ENCODE measurements at regions not wholly inside any gene's neighbourhood (a gene's known extent, or its start where the extent isn't known, plus 50 kb on each side); places are given as distances from the start of the nearest gene placed in this dataset.
"Not testable (repeated sequence)": the region's sequence is repeated elsewhere in the genome, so short reads cannot be mapped to it uniquely, and the experiment has no call there.

DNA sequence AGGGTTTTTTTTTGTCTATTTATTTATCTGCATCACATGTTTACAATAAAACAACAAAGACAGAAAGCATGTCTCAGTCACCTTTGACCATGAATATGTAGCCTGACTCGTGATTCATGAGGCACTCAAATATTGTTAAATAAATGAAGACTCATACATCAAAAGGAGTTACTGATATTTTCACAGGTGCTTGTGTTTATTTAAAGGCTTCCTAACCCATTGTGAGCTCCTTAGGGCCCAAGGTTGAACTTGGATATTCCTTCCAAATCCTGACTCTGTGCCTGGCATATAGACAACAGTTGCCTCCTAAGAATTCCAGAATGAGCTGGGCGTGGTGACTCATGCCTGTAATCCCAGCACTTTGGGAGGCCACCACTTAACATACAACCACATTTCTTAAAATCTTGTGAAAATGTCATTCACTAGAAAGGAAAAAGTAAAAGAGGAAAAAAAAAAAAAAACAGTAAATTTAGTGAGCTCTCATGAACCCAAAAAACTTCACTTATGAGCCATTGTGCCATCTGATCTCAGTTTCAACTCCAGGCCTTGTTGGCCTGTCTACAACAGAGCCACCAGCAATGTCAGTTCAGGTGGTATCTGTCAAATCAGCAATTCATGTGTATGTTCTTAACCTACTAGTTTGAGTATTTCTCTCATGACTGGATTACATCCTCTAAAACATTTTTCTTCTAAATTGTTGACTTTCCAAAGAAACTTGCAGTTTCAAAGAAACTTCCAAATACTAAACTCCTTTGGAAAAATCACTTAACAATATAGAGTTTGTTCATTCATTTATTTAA lies 162.7 kb upstream of the MARCKS start:
- DNase-seq = no peak

DNA sequence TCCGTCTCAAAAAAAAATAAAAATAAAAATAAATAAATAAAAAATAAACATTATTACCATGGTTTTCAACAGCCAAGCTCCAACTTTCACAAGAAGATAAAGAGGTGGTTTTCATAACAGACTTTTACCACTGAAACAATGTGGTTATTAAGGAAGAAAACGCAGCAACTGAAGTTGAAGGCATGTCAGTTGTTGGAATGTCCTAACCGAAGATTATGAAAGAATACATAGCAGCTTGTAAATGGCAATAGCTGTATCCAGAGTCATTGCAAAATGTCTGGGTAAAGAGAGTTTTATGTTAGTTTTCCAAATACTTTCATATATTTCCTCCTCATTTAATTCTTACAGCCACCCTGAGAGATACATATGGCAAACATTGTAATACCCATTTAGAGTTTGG lies 161.6 kb upstream of the MARCKS start:
- no peak for DNase-seq

DNA sequence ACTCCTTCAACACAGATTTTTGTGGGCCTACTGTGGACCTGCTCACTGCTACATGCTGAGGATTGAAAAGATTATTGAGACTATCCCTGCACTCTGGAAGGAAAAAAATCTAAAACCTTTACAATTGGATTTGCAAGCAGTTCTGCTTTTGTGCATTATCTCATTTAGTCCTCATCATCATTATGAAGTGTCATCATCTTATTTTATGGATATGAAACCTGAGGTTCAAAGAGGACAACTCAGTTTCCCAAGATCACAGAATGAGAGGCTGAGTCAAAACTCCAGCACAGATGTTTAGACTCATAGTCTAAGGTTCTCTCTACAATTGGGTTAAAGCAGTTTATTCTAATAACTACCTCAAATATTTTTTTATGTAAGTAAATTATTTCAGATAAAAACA lies 160.2 kb upstream of the MARCKS start:
- no peak for DNase-seq

DNA sequence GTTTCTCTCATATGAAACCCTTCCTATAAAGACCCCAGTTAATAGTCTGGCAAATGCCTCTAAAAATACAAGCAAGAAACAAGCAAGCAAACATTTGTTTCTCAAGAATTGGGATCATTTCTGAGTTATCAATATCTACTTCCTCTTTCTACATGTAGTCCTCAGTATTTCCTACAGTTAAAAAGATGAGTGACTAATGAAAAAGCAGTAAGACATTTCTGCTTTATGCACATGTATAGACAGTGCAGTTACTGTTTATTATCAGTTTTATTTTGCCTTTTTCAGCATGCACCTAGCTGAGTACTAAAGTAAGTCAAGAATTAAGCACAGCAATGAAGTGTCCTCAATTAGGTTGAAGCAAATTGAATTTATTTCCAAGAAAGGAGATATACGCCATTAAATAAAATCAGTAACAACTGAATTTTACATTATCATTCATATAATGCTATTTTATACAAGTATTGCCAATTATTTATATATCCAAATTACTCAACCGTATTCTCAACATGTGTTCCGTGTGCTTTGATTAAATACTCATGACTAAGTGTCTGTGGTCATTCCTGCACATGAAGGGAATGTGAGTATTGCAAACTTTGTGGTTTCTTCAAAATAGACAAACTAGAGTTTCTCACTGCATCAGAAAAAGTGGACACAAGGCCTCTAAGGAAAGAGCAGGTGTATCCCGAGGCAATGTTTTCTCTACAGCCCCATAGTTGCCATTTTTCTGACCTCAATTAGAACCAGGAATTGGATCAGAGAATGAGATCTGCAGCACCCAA lies 159.3 kb upstream of the MARCKS start:
- DNase-seq = no peak

DNA sequence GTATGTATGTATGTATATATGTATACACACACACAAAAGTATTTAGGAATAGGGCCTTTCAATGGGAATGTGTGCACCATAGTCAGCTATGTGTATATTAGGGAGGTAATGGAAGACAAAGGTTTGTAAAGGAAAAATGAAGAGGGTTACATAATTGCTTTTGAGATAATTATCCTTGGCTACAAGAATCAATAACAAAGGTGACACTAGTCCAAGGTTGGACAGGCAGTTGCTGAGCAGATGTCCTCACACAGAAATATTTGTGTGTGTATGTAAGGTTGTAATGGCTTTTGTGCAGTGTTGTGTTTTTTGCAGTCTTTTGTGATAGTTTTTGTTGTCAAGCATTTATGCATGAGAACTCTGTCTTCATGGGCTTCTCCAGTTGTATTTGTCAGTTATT lies 157.9 kb upstream of the MARCKS start:
- DNase-seq = no peak

DNA sequence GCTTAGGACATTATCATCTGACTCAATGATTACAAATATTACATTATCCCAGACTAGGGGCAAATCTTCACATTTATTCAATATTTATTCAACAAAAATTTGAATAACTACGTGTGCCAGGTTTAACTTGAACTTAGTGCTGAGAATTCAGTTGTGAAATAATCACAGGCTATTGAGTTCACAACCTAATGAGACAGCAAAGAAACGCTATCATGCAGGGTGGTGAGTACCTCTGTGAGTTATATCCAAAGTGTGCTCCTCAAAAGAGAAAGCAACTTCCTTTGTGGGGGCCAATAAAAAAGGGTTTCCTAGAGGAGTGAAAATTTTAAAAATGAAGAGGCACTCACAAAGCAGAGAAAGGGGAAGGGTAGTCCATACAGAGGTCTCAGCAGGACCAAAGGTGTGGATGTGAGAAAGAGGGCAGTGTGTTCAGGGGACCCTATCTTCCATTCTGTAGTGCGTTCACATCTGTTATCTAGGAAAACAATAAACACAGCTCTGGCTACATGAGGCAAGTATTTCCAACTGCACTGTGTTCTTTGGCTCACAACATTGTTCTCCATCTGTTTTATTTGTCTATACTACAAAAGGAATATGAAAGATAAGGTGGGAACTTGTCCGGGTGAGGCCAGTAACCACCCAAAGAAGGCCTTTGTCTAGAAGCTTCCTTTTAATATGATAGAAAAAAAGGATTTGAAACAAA lies 155.4 kb upstream of the MARCKS start:
- DNase-seq = no peak

DNA sequence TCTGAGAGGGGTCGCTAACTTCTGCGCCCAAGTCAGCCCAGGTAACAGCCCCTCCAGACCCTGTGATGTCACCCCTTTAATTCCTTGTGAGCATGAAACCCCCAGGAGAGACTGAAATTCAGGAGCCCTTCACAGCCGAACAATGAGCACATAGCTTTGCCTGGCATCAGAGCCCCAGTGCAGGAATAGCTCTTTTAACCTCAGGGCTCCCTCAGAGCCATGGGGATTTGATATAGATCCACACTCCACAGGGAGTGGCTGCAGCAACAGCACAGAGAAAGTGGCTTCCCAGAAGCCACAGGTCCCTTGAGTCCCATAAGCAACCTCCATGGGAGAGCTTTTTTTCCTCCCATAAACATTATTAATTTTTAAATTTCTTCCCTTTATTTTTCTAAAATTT lies 150.0 kb upstream of the MARCKS start:
- no peak for DNase-seq

DNA sequence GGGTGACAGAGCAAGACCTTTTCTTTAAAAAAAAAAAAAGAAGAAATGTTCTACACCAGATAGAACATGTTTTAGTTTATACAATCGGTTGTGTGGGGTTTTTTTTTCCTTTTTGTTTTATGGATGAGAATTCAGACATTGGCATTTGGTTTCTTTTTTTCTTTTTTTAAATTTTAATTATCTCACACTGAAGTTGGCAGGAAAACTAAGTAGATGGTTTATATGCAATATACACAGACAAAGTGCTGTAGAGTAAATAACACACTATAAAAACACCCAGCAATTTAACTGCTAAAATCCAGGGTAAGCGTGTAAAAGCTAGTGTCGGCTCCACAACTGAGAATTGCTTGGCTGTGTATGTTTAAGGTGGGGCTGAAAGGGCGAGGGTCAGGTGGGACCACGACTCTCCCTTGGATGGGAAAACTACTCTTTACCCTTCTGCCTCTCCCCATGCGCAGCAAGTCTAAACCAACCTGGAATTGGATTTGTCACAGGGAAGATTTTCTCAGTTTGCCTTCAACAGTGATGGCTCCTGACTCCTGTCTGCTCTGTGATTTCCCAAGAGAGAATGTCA lies 147.1 kb upstream of the MARCKS start:
- no peak for DNase-seq

DNA sequence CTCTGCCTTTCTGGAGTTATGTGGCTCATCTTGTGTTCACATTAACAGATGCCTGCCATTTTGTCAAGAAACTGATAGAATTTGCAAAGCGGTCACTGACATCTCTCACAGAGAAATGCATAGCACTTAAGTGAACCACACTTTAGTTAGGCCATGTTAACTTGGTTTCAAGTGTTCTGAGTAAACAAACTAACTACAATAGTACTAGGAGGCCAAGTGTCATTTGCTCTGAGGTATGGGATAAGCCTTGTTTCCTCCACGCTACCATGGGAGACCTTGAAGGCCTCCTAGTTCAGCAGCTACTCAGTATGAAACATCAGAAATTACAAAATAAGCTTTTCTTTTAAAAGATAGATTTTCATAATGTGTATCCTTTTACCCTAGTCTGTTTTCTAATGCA lies 143.5 kb upstream of the MARCKS start:
- no peak for DNase-seq

DNA sequence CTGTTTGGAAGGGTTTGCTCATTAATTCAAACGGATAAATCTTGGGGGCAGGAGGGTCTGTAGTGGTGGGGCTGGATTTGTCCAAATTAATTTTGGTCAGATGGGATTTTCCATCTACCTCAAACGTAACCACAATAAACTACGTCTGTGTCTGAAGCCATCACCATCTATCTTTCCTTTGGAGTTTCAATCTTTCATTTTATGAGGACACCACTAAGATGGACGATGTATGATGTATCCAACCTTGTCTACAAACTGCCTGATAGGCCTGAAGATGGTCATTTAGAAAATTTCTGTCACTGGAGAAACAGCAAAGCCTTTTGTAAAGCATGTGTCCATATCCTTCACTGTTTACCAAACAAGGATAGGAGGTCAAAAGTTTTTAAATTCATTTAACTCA lies 138.6 kb upstream of the MARCKS start:
- no peak for DNase-seq

DNA sequence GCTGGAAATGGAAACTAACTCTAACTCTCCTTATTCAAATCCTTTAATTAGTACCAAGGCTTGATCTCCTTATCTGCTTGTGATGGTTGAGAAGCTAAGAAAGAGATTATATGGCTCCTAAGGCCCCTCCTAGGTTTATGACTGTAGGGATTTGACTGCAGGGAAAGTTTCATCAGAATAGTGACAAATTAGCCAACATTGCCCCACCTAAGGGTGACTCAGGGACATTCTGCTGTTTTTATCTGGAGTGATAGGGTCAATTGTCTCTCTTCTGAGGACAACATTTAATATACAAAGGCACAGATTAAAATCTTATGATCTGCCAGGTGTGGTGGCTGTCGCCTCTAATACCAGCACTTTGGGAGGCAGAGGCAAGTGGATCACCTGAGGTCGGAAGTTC lies 138.1 kb upstream of the MARCKS start:
- no peak for DNase-seq

DNA sequence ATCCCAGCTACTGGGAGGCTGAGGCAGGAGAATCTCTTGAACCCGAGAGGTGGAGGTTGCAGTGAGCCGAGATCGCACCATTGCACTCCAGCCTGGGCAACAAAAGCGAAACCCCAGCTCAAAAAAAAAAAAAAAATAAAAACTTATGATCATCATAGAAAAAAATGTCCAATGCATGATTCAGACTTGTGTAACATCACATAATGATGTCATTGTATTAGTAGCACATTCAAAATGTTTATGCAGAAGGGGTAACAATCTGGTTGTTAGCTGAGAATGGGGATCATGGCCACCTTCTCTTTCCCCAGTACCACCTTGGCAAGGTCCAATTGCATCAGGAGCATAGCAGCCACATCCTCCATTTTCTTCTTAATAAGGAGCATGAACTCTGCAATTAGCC lies 137.6 kb upstream of the MARCKS start:
- DNase-seq = no peak

DNA sequence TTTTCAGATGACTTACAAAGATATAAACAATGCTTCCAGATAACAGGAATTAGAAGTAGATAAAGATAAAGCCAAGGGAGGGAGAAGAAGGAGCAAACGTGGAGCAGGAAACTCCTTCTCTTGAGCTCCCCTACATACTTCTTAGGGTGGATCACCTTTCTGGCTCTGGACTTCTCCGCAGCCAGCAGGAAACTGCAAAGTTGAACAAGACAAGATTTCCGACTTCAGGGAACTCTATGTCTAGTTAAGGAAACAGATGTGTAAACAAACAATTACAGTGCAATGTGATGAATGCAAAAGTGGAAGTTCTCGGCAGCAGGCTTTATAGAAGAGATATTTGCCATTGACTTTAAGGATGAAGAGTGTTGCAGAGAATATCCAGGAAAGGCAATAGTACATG lies 134.0 kb upstream of the MARCKS start:
- no peak for DNase-seq

DNA sequence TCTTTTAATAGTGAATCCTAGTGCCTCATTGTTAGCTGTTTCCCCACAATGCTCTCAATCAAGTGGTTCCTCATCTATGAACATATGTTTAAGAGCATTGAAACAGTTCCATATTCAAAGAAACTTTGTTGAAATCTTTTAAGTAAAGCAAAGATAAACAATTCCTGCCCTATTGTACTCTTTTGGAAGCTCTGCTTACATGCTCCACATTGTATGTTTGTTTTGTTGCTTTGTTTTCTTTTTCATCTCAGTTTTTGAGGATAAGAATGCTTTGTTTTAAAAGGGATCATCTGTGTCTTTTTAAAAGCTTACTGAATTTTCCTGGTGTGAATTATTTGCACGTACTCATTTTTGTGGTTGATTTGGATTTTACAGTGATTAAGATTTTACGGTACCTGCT lies 132.2 kb upstream of the MARCKS start:
- DNase-seq = not testable (repeated sequence)

DNA sequence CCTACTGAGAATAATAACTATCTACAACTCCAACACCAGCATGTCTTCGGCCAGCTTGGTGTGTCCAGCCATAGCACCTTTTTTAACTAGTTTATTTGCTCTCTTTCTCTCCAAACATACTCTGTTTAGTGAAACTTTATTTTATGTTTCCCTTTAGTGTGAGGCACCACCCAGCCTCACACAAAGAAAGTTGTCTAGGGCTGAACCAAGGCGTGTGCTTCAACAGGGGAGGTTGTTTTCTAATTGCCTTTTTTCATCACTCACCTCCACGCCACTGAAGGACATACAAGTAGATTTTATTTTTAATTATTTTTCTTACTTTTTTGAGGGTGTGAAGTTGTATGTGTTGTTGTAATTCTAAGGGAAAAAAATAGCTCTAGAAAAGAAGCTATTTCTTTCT lies 125.6 kb upstream of the MARCKS start:
- DNase-seq = no peak

DNA sequence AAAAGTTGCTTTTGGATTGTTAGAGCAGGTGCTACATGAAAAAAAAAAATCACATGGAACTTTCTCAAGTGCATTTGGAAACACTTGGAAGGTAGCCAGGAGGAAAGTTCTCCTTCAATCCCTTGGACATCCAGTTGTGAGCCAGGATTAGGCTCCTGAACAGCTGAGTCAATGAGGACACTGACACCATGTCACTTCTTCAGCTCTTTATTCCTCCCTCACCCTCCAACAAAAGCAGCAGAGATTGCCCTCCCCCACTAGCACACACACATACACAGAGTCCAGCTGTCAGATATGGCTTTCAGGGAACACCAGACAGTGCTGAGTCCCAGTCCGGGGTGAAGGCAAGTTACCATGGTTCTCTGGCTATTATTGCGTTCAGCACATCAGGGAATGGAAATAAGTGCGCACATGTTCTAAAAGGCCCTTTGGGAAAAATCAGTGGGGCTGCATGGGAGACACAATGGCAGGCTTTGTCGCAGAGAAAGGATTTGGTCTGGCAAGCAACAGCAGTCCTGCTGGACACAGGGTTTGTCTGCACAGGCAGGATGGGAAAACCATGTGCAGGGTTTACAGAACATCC lies 124.7 kb upstream of the MARCKS start:
- no peak for DNase-seq

DNA sequence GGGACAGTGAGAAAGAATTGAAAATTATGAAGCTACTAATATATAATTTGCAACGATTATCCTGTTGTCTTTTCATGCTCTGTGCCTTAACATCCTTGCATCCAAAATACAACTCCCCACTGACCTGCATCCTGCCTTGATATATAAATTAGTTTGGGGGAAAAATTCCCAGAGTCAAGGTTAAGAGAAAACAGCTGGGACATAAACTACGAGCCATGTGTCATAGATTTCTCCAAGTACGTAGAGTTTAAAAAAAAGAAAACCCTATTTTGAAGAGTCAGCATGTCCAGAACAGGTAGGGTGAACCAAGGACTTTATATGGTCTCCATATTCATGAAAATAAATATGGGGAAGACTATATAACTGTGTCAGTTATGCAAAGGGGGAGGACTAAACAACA lies 123.8 kb upstream of the MARCKS start:
- DNase-seq = no peak

DNA sequence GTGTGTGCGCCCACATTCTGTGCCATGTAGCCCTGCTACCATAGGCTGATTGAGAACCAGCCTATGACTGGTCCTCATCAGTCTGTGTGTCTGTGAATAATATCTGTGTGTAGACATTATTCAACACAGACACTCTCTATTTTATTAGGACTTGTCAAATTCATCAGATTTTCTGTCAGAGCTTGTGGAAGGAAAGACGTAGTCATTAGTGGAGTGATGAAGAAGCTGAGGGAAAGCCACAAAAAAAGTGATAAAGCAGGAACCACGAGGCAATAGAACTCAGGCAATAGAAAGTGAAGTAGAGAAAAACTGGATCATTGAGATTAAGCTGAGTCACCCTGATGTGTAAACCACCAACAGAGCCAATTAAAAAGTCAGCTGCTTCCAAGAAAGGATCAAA lies 122.2 kb upstream of the MARCKS start:
- peak; percentile 5 for DNase-seq

DNA sequence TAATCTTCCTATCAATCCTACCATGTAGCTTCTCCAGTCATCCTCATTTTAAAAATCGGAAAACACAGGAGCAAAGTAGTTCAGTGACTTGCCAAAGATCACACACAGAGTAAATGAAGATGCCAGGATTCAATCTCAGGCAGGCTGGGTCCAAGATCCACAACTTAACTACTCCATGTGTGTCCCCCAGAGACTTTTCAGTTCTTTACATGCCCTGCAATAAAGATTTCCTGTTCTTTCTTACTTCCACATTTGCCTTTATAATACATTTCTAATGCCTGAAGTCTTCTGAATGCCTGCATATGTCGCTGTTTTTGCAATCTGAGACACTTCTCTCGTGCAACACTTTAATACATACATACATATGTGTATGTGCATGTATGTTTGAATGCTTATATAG lies 121.7 kb upstream of the MARCKS start:
- no peak for DNase-seq

DNA sequence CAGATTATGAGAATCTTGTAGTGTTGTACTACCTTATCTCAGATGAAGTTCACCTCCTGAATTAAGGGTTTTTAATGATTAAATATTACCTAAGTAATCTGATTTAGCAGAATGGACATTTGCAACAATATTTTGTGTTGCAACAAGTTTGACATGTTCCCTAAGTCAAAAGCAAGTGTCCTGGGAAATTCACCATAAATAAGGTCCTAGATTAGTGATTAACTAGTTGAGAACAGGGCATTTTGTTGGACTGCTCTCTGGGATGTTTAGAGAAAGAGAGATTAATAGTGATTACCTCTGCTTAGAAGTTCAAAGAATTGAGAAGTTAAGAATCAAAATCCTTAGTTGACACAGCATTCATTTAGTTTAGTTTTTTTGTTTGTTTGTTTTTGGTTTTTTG lies 120.2 kb upstream of the MARCKS start:
- DNase-seq = no peak

DNA sequence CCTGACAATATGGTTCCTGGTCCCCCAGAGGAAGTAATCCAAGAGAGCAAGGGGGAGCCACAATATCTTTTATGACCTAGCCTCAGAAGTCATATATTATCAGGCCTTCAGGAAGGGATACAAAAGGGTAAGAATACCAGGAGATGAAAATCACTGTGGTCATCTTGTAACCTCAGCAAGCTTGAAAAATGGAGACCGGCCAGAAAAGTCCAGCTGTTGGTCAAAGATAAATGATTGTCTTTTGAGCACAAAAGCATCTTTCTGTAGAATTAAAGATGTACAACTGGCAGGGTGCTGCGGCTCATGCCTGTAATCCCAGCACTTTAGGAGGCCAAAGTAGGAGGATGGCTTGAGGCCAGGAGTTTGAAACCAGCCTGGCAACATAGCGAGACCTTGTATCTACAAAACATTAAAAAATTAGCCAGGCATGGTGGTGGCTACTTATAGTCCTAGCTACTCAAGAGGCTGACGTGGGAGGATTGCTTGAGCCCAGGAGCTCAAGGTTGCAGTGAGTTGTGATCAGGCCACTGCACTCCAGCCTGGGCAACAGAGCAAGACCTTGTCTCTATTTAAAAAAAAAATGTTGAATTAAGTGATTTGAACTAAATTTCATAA lies 118.0 kb upstream of the MARCKS start:
- DNase-seq = no peak

DNA sequence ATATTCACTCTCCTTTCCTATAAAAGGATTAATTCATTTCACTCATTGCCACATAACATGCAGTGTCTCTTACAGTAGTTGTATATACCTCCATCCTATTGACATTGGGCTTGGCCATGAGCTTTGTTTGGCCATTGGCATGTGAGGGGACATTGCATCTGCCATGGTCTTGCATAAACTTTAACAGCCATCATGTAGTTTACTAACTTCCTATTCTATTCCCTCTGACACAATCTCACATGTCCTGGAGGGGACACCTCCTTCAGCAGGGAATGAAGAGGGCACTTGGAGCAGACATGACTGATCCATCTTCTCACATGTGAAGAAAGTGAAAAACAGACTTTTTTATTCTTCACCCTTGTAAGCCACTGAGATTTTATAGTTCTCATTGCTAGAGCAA lies 115.5 kb upstream of the MARCKS start:
- no peak for DNase-seq

DNA sequence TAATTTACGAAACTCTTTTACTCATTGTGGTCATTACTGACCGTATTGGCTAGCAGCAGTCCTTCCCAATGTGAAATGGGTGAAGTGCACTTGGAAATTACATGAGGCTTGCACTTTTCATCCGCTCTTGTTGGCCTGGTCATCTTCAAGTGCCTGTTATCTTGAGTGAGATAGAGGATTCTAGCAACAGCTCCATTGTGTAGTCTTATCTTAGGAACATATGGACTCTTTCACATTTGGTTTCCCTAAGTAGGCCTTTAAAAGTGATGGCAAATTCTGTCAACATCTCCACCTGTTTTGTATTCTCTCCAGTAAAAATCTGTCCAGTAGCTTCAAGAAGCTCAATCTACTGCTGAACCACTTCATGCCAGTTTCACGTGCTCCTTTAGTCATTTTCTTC lies 114.8 kb upstream of the MARCKS start:
- no peak for DNase-seq

Data from stimulated activated CD4-positive, alpha-beta T cell treated with anti-CD3 and anti-CD28 coated beads, Interleukin-1b, Interleukin-23, amount 100 ng/mL, for 48 hours (primary cell).